ENCODE measurements at regions not wholly inside any gene's neighbourhood (a gene's known extent, or its start where the extent isn't known, plus 50 kb on each side); places are given as distances from the start of the nearest gene placed in this dataset.
A peak's percentile ranks its signal among the peaks of the same experiment; 100 is the strongest.
"Not testable (repeated sequence)": the region's sequence is repeated elsewhere in the genome, so short reads cannot be mapped to it uniquely, and the experiment has no call there.

- no peaks in the 10 kb centered on the region for H3K27me3 ChIP-seq (ENCODE audit: control insufficient read depth, insufficient read depth, low read length)
- no peak overlapping the region for H3K27ac ChIP-seq (ENCODE audit: low read depth, low read length)
- H3K36me3 ChIP-seq (ENCODE audit: control insufficient read depth, insufficient read depth, low read length): no peaks in the 10 kb centered on the region
- H3K9ac ChIP-seq (ENCODE audit: low read length): no peak overlapping the region
- H3K9me3 ChIP-seq (ENCODE audit: control insufficient read depth, insufficient read depth, low read depth, low read length): no peaks in the 10 kb centered on the region; the same call in 1 of the 2 replicates
- no peaks in the 10 kb centered on the region for H3K4me1 ChIP-seq (ENCODE audit: control insufficient read depth, insufficient read depth, low read length)
- no peak overlapping the region for H3K4me3 ChIP-seq (ENCODE audit: low read depth, low read length)
Measured at GRCh38 chr2:129396980-129397599, 582.4 kb upstream of the RAB6C start.

- H3K4me1 ChIP-seq (ENCODE audit: control insufficient read depth, insufficient read depth, low read length): no peaks in the 10 kb centered on the region
- no peaks in the 10 kb centered on the region for H3K27me3 ChIP-seq (ENCODE audit: control insufficient read depth, insufficient read depth, low read length)
- no peak overlapping the region for H3K9ac ChIP-seq (ENCODE audit: low read length)
- H3K27ac ChIP-seq (ENCODE audit: low read depth, low read length): no peak overlapping the region
- no peaks in the 10 kb centered on the region for H3K36me3 ChIP-seq (ENCODE audit: control insufficient read depth, insufficient read depth, low read length)
- no peaks in the 10 kb centered on the region for H3K9me3 ChIP-seq (ENCODE audit: control insufficient read depth, insufficient read depth, low read depth, low read length)
- H3K4me3 ChIP-seq (ENCODE audit: low read depth, low read length): no peak overlapping the region
Measured at GRCh38 chr2:129400826-129401225, 578.6 kb upstream of the RAB6C start.

GRCh38 chr2:129402076-129402475, 577.4 kb upstream of the RAB6C start:
- Histone ChIP-seq H3K36me3 (ENCODE audit: control insufficient read depth, insufficient read depth, low read length) (no peaks in the 10 kb centered on the region), H3K27ac (ENCODE audit: low read depth, low read length) (no peak overlapping the region), H3K4me1 (ENCODE audit: control insufficient read depth, insufficient read depth, low read length) (no peaks in the 10 kb centered on the region), H3K4me3 (ENCODE audit: low read depth, low read length) (no peak overlapping the region), H3K9ac (ENCODE audit: low read length) (no peak overlapping the region), H3K27me3 (ENCODE audit: control insufficient read depth, insufficient read depth, low read length) (no peaks in the 10 kb centered on the region), H3K9me3 (ENCODE audit: control insufficient read depth, insufficient read depth, low read depth, low read length) (no peaks in the 10 kb centered on the region)

GRCh38 chr2:129404000-129404685, 575.3 kb upstream of the RAB6C start:
- no peaks in the 10 kb centered on the region for H3K4me1 ChIP-seq (ENCODE audit: control insufficient read depth, insufficient read depth, low read length)
- no peak overlapping the region for H3K27ac ChIP-seq (ENCODE audit: low read depth, low read length)
- no peaks in the 10 kb centered on the region for H3K27me3 ChIP-seq (ENCODE audit: control insufficient read depth, insufficient read depth, low read length)
- H3K4me3 ChIP-seq (ENCODE audit: low read depth, low read length): no peak overlapping the region
- H3K36me3 ChIP-seq (ENCODE audit: control insufficient read depth, insufficient read depth, low read length): no peaks in the 10 kb centered on the region
- H3K9ac ChIP-seq (ENCODE audit: low read length): no peak overlapping the region
- H3K9me3 ChIP-seq (ENCODE audit: control insufficient read depth, insufficient read depth, low read depth, low read length): peaks cover 6% of the 10 kb centered on the region; the same call in 1 of the 2 replicates

- H3K9ac ChIP-seq (ENCODE audit: low read length): no peak overlapping the region
- H3K9me3 ChIP-seq (ENCODE audit: control insufficient read depth, insufficient read depth, low read depth, low read length): peaks cover 6% of the 10 kb centered on the region
- H3K36me3 ChIP-seq (ENCODE audit: control insufficient read depth, insufficient read depth, low read length): no peaks in the 10 kb centered on the region
- no peaks in the 10 kb centered on the region for H3K27me3 ChIP-seq (ENCODE audit: control insufficient read depth, insufficient read depth, low read length)
- no peak overlapping the region for H3K4me3 ChIP-seq (ENCODE audit: low read depth, low read length)
- H3K4me1 ChIP-seq (ENCODE audit: control insufficient read depth, insufficient read depth, low read length): no peaks in the 10 kb centered on the region
- no peak overlapping the region for H3K27ac ChIP-seq (ENCODE audit: low read depth, low read length)
Measured at GRCh38 chr2:129408570-129408969, 570.9 kb upstream of the RAB6C start.

- not testable (repeated sequence) for H3K36me3 ChIP-seq (ENCODE audit: control insufficient read depth, insufficient read depth, low read length); H3K27me3 ChIP-seq (ENCODE audit: control insufficient read depth, insufficient read depth, low read length); H3K4me1 ChIP-seq (ENCODE audit: control insufficient read depth, insufficient read depth, low read length); H3K27ac ChIP-seq (ENCODE audit: low read depth, low read length); H3K9ac ChIP-seq (ENCODE audit: low read length)
- Histone ChIP-seq H3K4me3 (ENCODE audit: low read depth, low read length) (peak overlapping the region; percentile 23; the same call in 1 of the 2 replicates), H3K9me3 (ENCODE audit: control insufficient read depth, insufficient read depth, low read depth, low read length) (peaks cover 11% of the 10 kb centered on the region; the same call in 1 of the 2 replicates)
Measured at GRCh38 chr2:129417041-129417440, 562.4 kb upstream of the RAB6C start.

- H3K4me1 ChIP-seq (ENCODE audit: control insufficient read depth, insufficient read depth, low read length): no peaks in the 10 kb centered on the region
- H3K27ac ChIP-seq (ENCODE audit: low read depth, low read length): no peak overlapping the region
- no peaks in the 10 kb centered on the region for H3K36me3 ChIP-seq (ENCODE audit: control insufficient read depth, insufficient read depth, low read length)
- no peaks in the 10 kb centered on the region for H3K27me3 ChIP-seq (ENCODE audit: control insufficient read depth, insufficient read depth, low read length)
- H3K4me3 ChIP-seq (ENCODE audit: low read depth, low read length): no peak overlapping the region
- no peak overlapping the region for H3K9ac ChIP-seq (ENCODE audit: low read length)
- peaks cover 11% of the 10 kb centered on the region; the same call in 1 of the 2 replicates for H3K9me3 ChIP-seq (ENCODE audit: control insufficient read depth, insufficient read depth, low read depth, low read length)
Measured at GRCh38 chr2:129422028-129422427, 557.4 kb upstream of the RAB6C start.

GRCh38 chr2:129428086-129428660, 551.3 kb upstream of the RAB6C start:
- H3K27me3 ChIP-seq (ENCODE audit: control insufficient read depth, insufficient read depth, low read length): no peaks in the 10 kb centered on the region
- H3K9ac ChIP-seq (ENCODE audit: low read length): no peak overlapping the region
- H3K4me1 ChIP-seq (ENCODE audit: control insufficient read depth, insufficient read depth, low read length): no peaks in the 10 kb centered on the region
- no peaks in the 10 kb centered on the region for H3K36me3 ChIP-seq (ENCODE audit: control insufficient read depth, insufficient read depth, low read length)
- no peak overlapping the region for H3K27ac ChIP-seq (ENCODE audit: low read depth, low read length)
- no peak overlapping the region for H3K4me3 ChIP-seq (ENCODE audit: low read depth, low read length)
- H3K9me3 ChIP-seq (ENCODE audit: control insufficient read depth, insufficient read depth, low read depth, low read length): no peaks in the 10 kb centered on the region

- H3K27me3 ChIP-seq (ENCODE audit: control insufficient read depth, insufficient read depth, low read length): no peaks in the 10 kb centered on the region
- H3K27ac ChIP-seq (ENCODE audit: low read depth, low read length): no peak overlapping the region
- no peaks in the 10 kb centered on the region for H3K9me3 ChIP-seq (ENCODE audit: control insufficient read depth, insufficient read depth, low read depth, low read length)
- no peaks in the 10 kb centered on the region for H3K36me3 ChIP-seq (ENCODE audit: control insufficient read depth, insufficient read depth, low read length)
- H3K9ac ChIP-seq (ENCODE audit: low read length): no peak overlapping the region
- H3K4me3 ChIP-seq (ENCODE audit: low read depth, low read length): no peak overlapping the region
- no peaks in the 10 kb centered on the region for H3K4me1 ChIP-seq (ENCODE audit: control insufficient read depth, insufficient read depth, low read length)
Measured at GRCh38 chr2:129430911-129431310, 548.6 kb upstream of the RAB6C start.

- Histone ChIP-seq H3K9ac (ENCODE audit: low read length) (no peak overlapping the region), H3K27ac (ENCODE audit: low read depth, low read length) (no peak overlapping the region)
Measured at GRCh38 chr2:129431881-129432280, 547.6 kb upstream of the RAB6C start.

GRCh38 chr2:129436809-129437208, 542.7 kb upstream of the RAB6C start:
- Histone ChIP-seq H3K9ac (ENCODE audit: low read length) (no peak overlapping the region), H3K4me3 (ENCODE audit: low read depth, low read length) (no peak overlapping the region), H3K4me1 (ENCODE audit: control insufficient read depth, insufficient read depth, low read length) (no peaks in the 10 kb centered on the region), H3K36me3 (ENCODE audit: control insufficient read depth, insufficient read depth, low read length) (no peaks in the 10 kb centered on the region), H3K27me3 (ENCODE audit: control insufficient read depth, insufficient read depth, low read length) (no peaks in the 10 kb centered on the region), H3K27ac (ENCODE audit: low read depth, low read length) (no peak overlapping the region), H3K9me3 (ENCODE audit: control insufficient read depth, insufficient read depth, low read depth, low read length) (no peaks in the 10 kb centered on the region)

More at GRCh38 chr2:129431881-129432280, 547.6 kb upstream of the RAB6C start:
- Histone ChIP-seq H3K4me1 (ENCODE audit: control insufficient read depth, insufficient read depth, low read length) (no peaks in the 10 kb centered on the region), H3K4me3 (ENCODE audit: low read depth, low read length) (no peak overlapping the region), H3K36me3 (ENCODE audit: control insufficient read depth, insufficient read depth, low read length) (no peaks in the 10 kb centered on the region), H3K9me3 (ENCODE audit: control insufficient read depth, insufficient read depth, low read depth, low read length) (no peaks in the 10 kb centered on the region), H3K27me3 (ENCODE audit: control insufficient read depth, insufficient read depth, low read length) (no peaks in the 10 kb centered on the region)
